Lower leg skin (tissue), 3 donors: ENCODE measurements at regions not wholly inside any gene's neighbourhood (a gene's known extent, or its start where the extent isn't known, plus 50 kb on each side); places are given as distances from the start of the nearest gene placed in this dataset.

Source experiments
- POLR2A ChIP-seq, 2 donors: fragments of 450-650 bp; IDR thresholded peaks; one replicate each; pipeline ENCODE4 v1.6.1; 2016 to 2017; ENCODE audit warnings: antibody characterized with exemption in 2 of 2, mild to moderate bottlenecking in 1 of 2, moderate library complexity in 1 of 2
- TF ChIP-seq, protein P1 (sequence below), 3 donors: fragments of 450-650 bp; IDR thresholded peaks; one replicate each; pipeline ENCODE4 v1.5.1; 2016; ENCODE audit warnings: antibody characterized with exemption in 3 of 3, mild to moderate bottlenecking in 3 of 3, moderate library complexity in 2 of 3

DNA sequence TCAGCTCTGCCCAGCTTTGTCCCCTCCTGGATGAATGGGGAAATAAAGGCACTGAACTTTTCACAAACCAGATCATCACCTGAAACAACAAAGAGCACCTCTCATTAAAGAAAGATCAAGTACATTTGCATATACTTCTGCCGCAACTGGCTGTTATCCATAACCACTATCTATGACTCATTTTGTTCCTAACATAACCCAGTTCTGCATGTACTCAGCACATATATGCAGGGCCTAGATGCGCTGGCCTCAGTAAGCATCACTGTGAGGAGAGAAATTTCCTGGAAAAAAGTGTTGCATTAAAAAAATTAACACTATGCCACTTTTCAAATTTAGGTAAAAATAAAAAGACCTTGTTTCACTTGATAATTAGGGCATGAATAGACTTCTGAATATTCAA is 1718.4 kb downstream of the TP53TG3F start:
- TF ChIP-seq, protein P1, sequence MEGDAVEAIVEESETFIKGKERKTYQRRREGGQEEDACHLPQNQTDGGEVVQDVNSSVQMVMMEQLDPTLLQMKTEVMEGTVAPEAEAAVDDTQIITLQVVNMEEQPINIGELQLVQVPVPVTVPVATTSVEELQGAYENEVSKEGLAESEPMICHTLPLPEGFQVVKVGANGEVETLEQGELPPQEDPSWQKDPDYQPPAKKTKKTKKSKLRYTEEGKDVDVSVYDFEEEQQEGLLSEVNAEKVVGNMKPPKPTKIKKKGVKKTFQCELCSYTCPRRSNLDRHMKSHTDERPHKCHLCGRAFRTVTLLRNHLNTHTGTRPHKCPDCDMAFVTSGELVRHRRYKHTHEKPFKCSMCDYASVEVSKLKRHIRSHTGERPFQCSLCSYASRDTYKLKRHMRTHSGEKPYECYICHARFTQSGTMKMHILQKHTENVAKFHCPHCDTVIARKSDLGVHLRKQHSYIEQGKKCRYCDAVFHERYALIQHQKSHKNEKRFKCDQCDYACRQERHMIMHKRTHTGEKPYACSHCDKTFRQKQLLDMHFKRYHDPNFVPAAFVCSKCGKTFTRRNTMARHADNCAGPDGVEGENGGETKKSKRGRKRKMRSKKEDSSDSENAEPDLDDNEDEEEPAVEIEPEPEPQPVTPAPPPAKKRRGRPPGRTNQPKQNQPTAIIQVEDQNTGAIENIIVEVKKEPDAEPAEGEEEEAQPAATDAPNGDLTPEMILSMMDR (IDR thresholded peaks at IDR 0.05): no peak
- TF ChIP-seq POLR2A (IDR thresholded peaks at IDR 0.05): no peak
